ENCODE measurements at regions not wholly inside any gene's neighbourhood (a gene's known extent, or its start where the extent isn't known, plus 50 kb on each side); places are given as distances from the start of the nearest gene placed in this dataset.
"Not testable (repeated sequence)": the region's sequence is repeated elsewhere in the genome, so short reads cannot be mapped to it uniquely, and the experiment has no call there.

GRCh38 chr2:71962911-71963694, 184.6 kb downstream of the CYP26B1 start:
- TF ChIP-seq, protein P1, sequence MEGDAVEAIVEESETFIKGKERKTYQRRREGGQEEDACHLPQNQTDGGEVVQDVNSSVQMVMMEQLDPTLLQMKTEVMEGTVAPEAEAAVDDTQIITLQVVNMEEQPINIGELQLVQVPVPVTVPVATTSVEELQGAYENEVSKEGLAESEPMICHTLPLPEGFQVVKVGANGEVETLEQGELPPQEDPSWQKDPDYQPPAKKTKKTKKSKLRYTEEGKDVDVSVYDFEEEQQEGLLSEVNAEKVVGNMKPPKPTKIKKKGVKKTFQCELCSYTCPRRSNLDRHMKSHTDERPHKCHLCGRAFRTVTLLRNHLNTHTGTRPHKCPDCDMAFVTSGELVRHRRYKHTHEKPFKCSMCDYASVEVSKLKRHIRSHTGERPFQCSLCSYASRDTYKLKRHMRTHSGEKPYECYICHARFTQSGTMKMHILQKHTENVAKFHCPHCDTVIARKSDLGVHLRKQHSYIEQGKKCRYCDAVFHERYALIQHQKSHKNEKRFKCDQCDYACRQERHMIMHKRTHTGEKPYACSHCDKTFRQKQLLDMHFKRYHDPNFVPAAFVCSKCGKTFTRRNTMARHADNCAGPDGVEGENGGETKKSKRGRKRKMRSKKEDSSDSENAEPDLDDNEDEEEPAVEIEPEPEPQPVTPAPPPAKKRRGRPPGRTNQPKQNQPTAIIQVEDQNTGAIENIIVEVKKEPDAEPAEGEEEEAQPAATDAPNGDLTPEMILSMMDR (IDR thresholded peaks at IDR 0.05; ENCODE audit: borderline replicate concordance, control extremely low read depth, extremely low read depth, insufficient read depth, missing control alignments): no peak
- in situ Hi-C loops (cut with MboI; ENCODE audit: low sequenced_read_pairs, unreplicated experiment): no loop called here
- no peak for DNase-seq (ENCODE audit: low spot score)

DNA sequence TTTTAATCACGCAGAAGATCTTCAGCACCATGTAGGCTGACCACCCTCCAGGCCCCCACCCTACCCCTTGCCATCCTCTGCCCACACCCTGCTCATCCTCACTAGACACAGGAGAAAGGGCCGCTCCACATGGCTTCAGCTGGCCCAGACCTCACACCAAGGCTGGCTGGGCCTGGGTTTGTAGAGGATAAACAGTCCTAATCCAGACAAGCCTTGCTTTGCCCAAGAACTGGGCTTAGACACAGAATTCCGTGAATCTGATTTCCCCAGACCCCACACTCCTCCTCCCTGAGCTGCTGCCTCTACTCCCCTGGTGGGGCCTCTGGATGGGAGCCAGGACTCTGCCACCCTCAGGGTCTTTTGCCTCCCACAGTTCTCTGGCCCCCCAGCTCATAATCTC, 185.3 kb downstream of the CYP26B1 start:
- in situ Hi-C loops (cut with MboI; ENCODE audit: low sequenced_read_pairs, unreplicated experiment): no loop called here
- TF ChIP-seq, protein P1 (IDR thresholded peaks at IDR 0.05; ENCODE audit: borderline replicate concordance, control extremely low read depth, extremely low read depth, insufficient read depth, missing control alignments): no peak
- no peak for DNase-seq (ENCODE audit: low spot score)

DNA sequence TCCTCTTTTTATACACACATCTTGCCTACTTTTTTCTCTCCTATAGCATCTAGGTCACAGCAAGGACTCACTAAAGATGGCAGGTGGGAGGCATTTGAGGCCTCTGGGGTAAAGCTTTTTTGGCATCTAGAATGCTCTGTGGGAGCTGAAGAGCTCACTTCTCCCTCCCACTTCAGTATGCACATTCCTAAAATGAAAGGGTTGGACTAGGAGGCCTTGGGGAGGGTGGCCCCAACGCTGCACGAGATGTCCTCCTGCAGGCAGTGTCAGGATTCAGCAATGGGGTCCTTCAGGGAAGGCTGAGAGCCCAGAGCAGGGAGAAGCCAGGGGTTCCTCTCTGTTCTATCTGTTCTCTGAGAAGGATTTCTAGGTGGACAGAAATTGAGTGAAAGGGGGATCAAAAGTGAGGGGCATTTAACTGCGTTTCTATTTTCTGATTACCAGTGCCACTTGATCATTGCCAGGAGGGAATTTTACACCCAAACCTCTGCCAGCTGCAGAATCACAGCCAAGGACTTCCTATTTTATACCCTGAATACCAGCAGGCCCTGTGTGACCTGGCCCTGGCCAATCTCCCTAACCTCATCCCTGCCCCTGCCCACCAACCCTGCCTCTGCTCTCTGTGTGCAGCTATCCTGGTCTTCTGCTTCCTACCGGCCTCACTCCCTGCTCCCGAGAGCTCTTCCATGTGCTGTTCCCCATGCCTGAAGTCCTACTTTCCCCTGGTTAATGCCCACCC, 186.2 kb downstream of the CYP26B1 start:
- DNase-seq (ENCODE audit: low spot score): no peak
- TF ChIP-seq, protein P1 (IDR thresholded peaks at IDR 0.05; ENCODE audit: borderline replicate concordance, control extremely low read depth, extremely low read depth, insufficient read depth, missing control alignments): no peak
- in situ Hi-C loops (cut with MboI; ENCODE audit: low sequenced_read_pairs, unreplicated experiment): no loop called here

DNA sequence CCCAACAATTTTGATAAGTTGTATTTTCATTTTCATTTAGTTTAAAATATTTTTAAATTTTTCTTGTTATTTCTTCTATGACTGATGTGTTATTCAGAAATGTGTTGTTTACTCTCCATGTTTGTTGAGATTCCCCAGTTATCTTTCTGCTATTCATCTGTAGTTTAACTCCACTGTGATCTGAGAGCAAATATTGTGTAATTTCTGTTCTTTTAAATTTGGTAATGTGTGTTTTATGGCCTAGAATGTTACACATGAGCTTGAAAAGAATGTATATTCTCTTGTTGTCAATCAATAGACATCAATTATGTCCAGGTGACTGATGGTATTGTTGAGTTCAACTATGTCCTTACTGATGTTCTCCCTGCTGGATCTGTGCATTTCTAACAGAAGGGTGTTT, 188.2 kb downstream of the CYP26B1 start:
- TF ChIP-seq, protein P1 (IDR thresholded peaks at IDR 0.05; ENCODE audit: borderline replicate concordance, control extremely low read depth, extremely low read depth, insufficient read depth, missing control alignments): no peak
- in situ Hi-C loops (cut with MboI; ENCODE audit: low sequenced_read_pairs, unreplicated experiment): no loop called here
- DNase-seq (ENCODE audit: low spot score): no peak

DNA sequence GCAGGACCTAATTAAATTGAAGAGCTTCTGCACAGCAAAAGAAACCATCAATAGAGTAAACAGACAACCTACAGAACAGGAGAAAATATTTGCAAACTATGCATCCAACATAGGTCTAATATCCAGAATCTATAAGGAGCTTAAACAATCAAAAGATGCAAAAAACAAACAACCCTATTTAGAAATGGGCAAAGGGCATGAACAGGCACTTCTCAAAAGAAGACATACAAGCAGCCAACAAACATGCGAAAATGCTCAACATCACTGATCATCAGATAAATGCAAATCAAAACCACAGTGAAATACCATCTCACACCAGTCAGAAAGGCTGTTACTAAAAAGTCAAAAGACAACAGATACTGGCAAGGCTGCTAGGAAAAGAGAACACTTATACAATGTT, 189.2 kb downstream of the CYP26B1 start:
- DNase-seq (ENCODE audit: low spot score): not testable (repeated sequence)

GRCh38 chr2:71952572-71953188, 195.0 kb downstream of the CYP26B1 start:
- DNase-seq (ENCODE audit: low spot score): no peak
- in situ Hi-C loops (cut with MboI; ENCODE audit: low sequenced_read_pairs, unreplicated experiment): no loop called here
- TF ChIP-seq, protein P1 (IDR thresholded peaks at IDR 0.05; ENCODE audit: borderline replicate concordance, control extremely low read depth, extremely low read depth, insufficient read depth, missing control alignments): no peak

More for the DNA sequence above, 189.2 kb downstream of the CYP26B1 start:
- in situ Hi-C loops (cut with MboI; ENCODE audit: low sequenced_read_pairs, unreplicated experiment): not testable (repeated sequence)

All from GM13976 (cell line).